GM23338 (cell line): ENCODE measurements at regions not wholly inside any gene's neighbourhood (a gene's known extent, or its start where the extent isn't known, plus 50 kb on each side); places are given as distances from the start of the nearest gene placed in this dataset.

ENCODE experiments used
- ATAC-seq: fragments of 200-7000 bp; cut with Tn5 transposase; 3 replicates; pipeline ENCODE4 v1.9.1; 2020
- DNase-seq: peaks from one replicate; pipeline ENCODE4 v3.0.0-alpha.2; 2015; ENCODE audit warnings: low spot score
- H2AFZ ChIP-seq: fragments of 200-600 bp; sonication (generic); 2 replicates; pipeline ENCODE4 v1.8.0; 2016; ENCODE audit warnings: antibody characterized with exemption, mild to moderate bottlenecking, moderate library complexity
- H3F3A ChIP-seq: fragments of 200-600 bp; sonication (generic); replicated peaks from 2 replicates; pipeline ENCODE4 v1.8.0; 2017; ENCODE audit warnings: antibody characterized with exemption, mixed run types, low read depth
- H3K27ac ChIP-seq: fragments of 200-600 bp; sonication (generic); 2 replicates; pipeline ENCODE4 v1.6.1; 2016; ENCODE audit warnings: low read depth
- H3K27me3 ChIP-seq: fragments of 200-600 bp; sonication (generic); 2 replicates; pipeline ENCODE4 v1.8.0; 2016; ENCODE audit warnings: mild to moderate bottlenecking, mixed run types, moderate library complexity; ENCODE audit not compliant: insufficient read depth
- H3K36me3 ChIP-seq: fragments of 200-600 bp; sonication (generic); 2 replicates; pipeline ENCODE4 v1.8.0; 2016; ENCODE audit warnings: mild to moderate bottlenecking; ENCODE audit not compliant: insufficient read depth
- H3K4me1 ChIP-seq: fragments of 200-600 bp; sonication (generic); 2 replicates; pipeline ENCODE4 v1.8.0; 2016; ENCODE audit warnings: mild to moderate bottlenecking, moderate library complexity; ENCODE audit not compliant: insufficient read depth
- H3K4me2 ChIP-seq: fragments of 200-600 bp; sonication (generic); 2 replicates; pipeline ENCODE4 v1.7.1; 2017; ENCODE audit warnings: mixed run types
- H3K4me3 ChIP-seq: fragments of 200-600 bp; sonication (generic); 2 replicates; pipeline ENCODE4 v1.6.1; 2016; ENCODE audit warnings: mixed run types
- H3K79me2 ChIP-seq: fragments of 200-600 bp; sonication (generic); replicated peaks from 2 replicates; pipeline ENCODE4 v1.8.0; 2017; ENCODE audit warnings: mild to moderate bottlenecking; ENCODE audit not compliant: insufficient read depth
- H3K9me2 ChIP-seq: fragments of 200-600 bp; sonication (generic); 2 replicates; pipeline ENCODE4 v1.8.0; 2017; ENCODE audit not compliant: insufficient read depth
- H4K20me1 ChIP-seq: fragments of 200-600 bp; sonication (generic); replicated peaks from 2 replicates; pipeline ENCODE4 v1.8.0; 2017; ENCODE audit warnings: mild to moderate bottlenecking; ENCODE audit not compliant: insufficient read depth
- H3K27ac Mint-ChIP-seq: 2 replicates; pipeline ENCODE4 v1.8.0; 2020; ENCODE audit warnings: inconsistent platforms, mild to moderate bottlenecking, moderate library complexity, mixed read lengths
- H3K27me3 Mint-ChIP-seq: 3 replicates; pipeline ENCODE4 v1.8.0; 2022; ENCODE audit warnings: low read depth, mild to moderate bottlenecking, moderate library complexity, mixed read lengths, inconsistent platforms; ENCODE audit not compliant: insufficient read depth, poor library complexity
- H3K36me3 Mint-ChIP-seq: 3 replicates; pipeline ENCODE4 v1.8.0; 2021; ENCODE audit warnings: low read depth, mild to moderate bottlenecking, inconsistent platforms, moderate library complexity, mixed read lengths
- H3K4me1 Mint-ChIP-seq: 3 replicates; pipeline ENCODE4 v1.8.0; 2020; ENCODE audit warnings: mild to moderate bottlenecking, inconsistent platforms, mixed read lengths
- H3K4me3 Mint-ChIP-seq: 3 replicates; pipeline ENCODE4 v1.8.0; 2021; ENCODE audit warnings: moderate library complexity, mild to moderate bottlenecking, inconsistent platforms, mixed read lengths
- H3K9me3 Mint-ChIP-seq: 3 replicates; pipeline ENCODE4 v1.8.0; 2020; ENCODE audit warnings: moderate library complexity, mild to moderate bottlenecking, inconsistent platforms, mixed read lengths
- CREB1 ChIP-seq: fragments of 250-450 bp; sonication (Bioruptor Pico); IDR thresholded peaks from 2 replicates; pipeline ENCODE4 v1.5.0; 2020; ENCODE audit warnings: low read depth, mild to moderate bottlenecking, moderate library complexity
- EZH2 ChIP-seq: fragments of 200-600 bp; sonication (generic); IDR thresholded peaks from one replicate; pipeline ENCODE4 v1.8.0; 2017; ENCODE audit warnings: antibody characterized with exemption, mild to moderate bottlenecking, low read depth; ENCODE audit not compliant: unreplicated experiment
- EZH2phosphoT487 ChIP-seq: fragments of 200-600 bp; sonication (generic); IDR thresholded peaks from one replicate; pipeline ENCODE4 v1.8.1; 2018; ENCODE audit warnings: antibody characterized with exemption; ENCODE audit not compliant: unreplicated experiment
- POLR2AphosphoS5 ChIP-seq: IDR thresholded peaks from 2 replicates; pipeline ENCODE4 v1.6.1; 2016; ENCODE audit warnings: antibody characterized with exemption, low read depth
- STAT1 ChIP-seq: IDR thresholded peaks from one replicate; pipeline ENCODE4 v1.6.1; 2016; ENCODE audit warnings: antibody characterized with exemption; ENCODE audit not compliant: unreplicated experiment
- ZNF331 ChIP-seq: fragments of 250-450 bp; sonication (Bioruptor Pico); IDR thresholded peaks from 2 replicates; pipeline ENCODE4 v1.5.0; 2020; ENCODE audit warnings: low read depth, mild to moderate bottlenecking, moderate library complexity
- TF ChIP-seq, protein P1 (sequence below): fragments of 250-450 bp; sonication (Bioruptor Pico); IDR thresholded peaks from 2 replicates; pipeline ENCODE4 v1.5.0; 2020; ENCODE audit warnings: mild to moderate bottlenecking, moderate library complexity
- TF ChIP-seq, protein P2 (sequence below), 2 experiments: fragments of 200-600 bp in 1 of 2; sonication (generic) in 1 of 2; conservative IDR thresholded peaks; 2 replicates each; pipeline versions ENCODE4 v1.5.1 to v1.6.1; 2016 to 2017; ENCODE audit warnings: antibody characterized with exemption in 2 of 2, low read depth in 2 of 2, mild to moderate bottlenecking in 2 of 2, moderate library complexity in 1 of 2

DNA sequence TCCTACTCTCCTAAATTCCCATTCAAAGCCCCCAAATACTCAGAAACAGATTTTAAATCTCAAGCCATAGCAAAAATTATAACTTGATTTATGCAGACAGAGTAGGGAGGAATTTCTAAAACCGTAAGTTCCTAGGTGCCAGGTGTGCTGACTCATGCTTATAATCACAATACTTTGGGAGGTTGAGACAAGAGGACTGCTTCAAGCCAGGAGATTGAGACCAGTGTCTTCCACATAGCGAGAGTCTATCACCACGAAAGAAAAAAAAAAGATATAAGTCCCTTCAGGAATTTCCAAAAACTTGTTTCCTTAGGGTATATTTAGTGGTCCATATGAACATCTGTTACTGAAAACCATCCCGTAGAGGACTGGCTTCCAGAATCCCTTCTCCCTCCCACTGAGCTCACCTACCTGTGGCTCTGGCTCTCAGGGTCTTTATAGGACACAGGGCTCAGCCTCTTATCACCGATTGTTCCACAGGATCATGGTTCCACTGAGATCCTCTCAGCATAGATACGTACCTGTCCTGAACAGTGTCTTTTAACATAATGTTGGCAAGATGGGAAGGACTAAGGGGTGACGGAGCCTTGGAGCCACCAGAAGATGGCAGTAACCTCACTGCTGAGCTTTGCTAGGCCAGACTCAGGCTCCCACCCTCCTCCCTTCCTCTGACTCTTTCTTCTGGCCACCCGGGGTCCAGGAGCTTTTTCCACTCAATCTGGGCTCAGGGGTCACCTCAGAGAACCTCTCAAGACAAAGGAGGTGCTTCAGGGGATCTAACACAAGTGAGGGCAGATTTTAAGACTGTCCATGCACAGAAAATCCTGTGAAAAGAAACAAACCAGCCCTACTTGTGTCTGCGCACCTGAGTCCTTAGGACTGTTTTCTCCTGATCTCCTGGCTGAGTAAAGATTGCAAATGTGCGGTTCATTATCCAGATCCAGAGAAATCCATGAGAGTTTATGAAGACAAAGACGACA is 117.5 kb upstream of the TOP3B start:
- peak; percentile 50 for DNase-seq
- H3K4me1 Mint-ChIP-seq: no peaks in the 10 kb centered on the region

More for the DNA sequence above, 117.5 kb upstream of the TOP3B start:
- Histone ChIP-seq H3K4me3 (no peak overlapping the region), H3K9me2 (no peaks in the 10 kb centered on the region), H4K20me1 (no peaks in the 10 kb centered on the region; the same call in none of the 2 replicates), H3K4me1 (no peaks in the 10 kb centered on the region), H3F3A (no peaks in the 10 kb centered on the region), H3K27ac (no peak overlapping the region), H3K4me2 (no peak overlapping the region), H3K79me2 (no peaks in the 10 kb centered on the region), H2AFZ (no peak overlapping the region), H3K36me3 (no peaks in the 10 kb centered on the region), H3K27me3 (peaks cover 100% of the 10 kb centered on the region)
- Mint-ChIP-seq H3K36me3 (no peaks in the 10 kb centered on the region), H3K27me3 (peaks cover 84% of the 10 kb centered on the region), H3K9me3 (0 out of 3 replicates have a peak, but pooled peaks cover 2% of the 10 kb centered on the region), H3K27ac (no peak overlapping the region), H3K4me3 (no peak overlapping the region)
- no peak for TF ChIP-seq EZH2phosphoT487
- no peak for TF ChIP-seq CREB1
- no peak for TF ChIP-seq ZNF331 (CRISPR knock-in tag)
- no peak for TF ChIP-seq EZH2
- no peak for TF ChIP-seq POLR2AphosphoS5
- TF ChIP-seq, protein P1, sequence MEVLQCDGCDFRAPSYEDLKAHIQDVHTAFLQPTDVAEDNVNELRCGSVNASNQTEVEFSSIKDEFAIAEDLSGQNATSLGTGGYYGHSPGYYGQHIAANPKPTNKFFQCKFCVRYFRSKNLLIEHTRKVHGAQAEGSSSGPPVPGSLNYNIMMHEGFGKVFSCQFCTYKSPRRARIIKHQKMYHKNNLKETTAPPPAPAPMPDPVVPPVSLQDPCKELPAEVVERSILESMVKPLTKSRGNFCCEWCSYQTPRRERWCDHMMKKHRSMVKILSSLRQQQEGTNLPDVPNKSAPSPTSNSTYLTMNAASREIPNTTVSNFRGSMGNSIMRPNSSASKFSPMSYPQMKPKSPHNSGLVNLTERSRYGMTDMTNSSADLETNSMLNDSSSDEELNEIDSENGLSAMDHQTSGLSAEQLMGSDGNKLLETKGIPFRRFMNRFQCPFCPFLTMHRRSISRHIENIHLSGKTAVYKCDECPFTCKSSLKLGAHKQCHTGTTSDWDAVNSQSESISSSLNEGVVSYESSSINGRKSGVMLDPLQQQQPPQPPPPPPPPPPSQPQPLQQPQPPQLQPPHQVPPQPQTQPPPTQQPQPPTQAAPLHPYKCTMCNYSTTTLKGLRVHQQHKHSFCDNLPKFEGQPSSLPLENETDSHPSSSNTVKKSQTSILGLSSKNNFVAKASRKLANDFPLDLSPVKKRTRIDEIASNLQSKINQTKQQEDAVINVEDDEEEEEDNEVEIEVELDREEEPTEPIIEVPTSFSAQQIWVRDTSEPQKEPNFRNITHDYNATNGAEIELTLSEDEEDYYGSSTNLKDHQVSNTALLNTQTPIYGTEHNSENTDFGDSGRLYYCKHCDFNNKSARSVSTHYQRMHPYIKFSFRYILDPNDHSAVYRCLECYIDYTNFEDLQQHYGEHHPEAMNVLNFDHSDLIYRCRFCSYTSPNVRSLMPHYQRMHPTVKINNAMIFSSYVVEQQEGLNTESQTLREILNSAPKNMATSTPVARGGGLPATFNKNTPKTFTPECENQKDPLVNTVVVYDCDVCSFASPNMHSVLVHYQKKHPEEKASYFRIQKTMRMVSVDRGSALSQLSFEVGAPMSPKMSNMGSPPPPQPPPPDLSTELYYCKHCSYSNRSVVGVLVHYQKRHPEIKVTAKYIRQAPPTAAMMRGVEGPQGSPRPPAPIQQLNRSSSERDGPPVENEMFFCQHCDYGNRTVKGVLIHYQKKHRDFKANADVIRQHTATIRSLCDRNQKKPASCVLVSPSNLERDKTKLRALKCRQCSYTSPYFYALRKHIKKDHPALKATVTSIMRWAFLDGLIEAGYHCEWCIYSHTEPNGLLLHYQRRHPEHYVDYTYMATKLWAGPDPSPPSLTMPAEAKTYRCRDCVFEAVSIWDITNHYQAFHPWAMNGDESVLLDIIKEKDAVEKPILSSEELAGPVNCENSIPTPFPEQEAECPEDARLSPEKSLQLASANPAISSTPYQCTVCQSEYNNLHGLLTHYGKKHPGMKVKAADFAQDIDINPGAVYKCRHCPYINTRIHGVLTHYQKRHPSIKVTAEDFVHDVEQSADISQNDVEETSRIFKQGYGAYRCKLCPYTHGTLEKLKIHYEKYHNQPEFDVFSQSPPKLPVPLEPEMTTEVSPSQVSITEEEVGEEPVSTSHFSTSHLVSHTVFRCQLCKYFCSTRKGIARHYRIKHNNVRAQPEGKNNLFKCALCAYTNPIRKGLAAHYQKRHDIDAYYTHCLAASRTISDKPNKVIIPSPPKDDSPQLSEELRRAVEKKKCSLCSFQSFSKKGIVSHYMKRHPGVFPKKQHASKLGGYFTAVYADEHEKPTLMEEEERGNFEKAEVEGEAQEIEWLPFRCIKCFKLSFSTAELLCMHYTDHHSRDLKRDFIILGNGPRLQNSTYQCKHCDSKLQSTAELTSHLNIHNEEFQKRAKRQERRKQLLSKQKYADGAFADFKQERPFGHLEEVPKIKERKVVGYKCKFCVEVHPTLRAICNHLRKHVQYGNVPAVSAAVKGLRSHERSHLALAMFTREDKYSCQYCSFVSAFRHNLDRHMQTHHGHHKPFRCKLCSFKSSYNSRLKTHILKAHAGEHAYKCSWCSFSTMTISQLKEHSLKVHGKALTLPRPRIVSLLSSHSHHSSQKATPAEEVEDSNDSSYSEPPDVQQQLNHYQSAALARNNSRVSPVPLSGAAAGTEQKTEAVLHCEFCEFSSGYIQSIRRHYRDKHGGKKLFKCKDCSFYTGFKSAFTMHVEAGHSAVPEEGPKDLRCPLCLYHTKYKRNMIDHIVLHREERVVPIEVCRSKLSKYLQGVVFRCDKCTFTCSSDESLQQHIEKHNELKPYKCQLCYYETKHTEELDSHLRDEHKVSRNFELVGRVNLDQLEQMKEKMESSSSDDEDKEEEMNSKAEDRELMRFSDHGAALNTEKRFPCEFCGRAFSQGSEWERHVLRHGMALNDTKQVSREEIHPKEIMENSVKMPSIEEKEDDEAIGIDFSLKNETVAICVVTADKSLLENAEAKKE: no peak
- no peak for TF ChIP-seq STAT1
- TF ChIP-seq, protein P2, sequence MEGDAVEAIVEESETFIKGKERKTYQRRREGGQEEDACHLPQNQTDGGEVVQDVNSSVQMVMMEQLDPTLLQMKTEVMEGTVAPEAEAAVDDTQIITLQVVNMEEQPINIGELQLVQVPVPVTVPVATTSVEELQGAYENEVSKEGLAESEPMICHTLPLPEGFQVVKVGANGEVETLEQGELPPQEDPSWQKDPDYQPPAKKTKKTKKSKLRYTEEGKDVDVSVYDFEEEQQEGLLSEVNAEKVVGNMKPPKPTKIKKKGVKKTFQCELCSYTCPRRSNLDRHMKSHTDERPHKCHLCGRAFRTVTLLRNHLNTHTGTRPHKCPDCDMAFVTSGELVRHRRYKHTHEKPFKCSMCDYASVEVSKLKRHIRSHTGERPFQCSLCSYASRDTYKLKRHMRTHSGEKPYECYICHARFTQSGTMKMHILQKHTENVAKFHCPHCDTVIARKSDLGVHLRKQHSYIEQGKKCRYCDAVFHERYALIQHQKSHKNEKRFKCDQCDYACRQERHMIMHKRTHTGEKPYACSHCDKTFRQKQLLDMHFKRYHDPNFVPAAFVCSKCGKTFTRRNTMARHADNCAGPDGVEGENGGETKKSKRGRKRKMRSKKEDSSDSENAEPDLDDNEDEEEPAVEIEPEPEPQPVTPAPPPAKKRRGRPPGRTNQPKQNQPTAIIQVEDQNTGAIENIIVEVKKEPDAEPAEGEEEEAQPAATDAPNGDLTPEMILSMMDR (conservative IDR thresholded peaks at IDR 0.05; ENCODE audit: low read depth in 2 of 2): peak; percentile 57 to 68
- peak; percentile 93 for ATAC-seq
